HG03066 (cell line): ENCODE measurements at regions not wholly inside any gene's neighbourhood (a gene's known extent, or its start where the extent isn't known, plus 50 kb on each side); places are given as distances from the start of the nearest gene placed in this dataset.

Experiments used
- ATAC-seq: cut with Tn5 transposase; IDR thresholded peaks from one replicate; pipeline ENCODE4 v1.9.1; 2021; ENCODE audit warnings: low read depth; ENCODE audit not compliant: unreplicated experiment

GRCh38 chr6:56772737-56773184 lies 130.1 kb upstream of the DST start:
- no peak for ATAC-seq

GRCh38 chr6:56771929-56772607 lies 129.4 kb upstream of the DST start:
- ATAC-seq, result no peak

GRCh38 chr6:56771189-56771588 lies 128.5 kb upstream of the DST start:
- ATAC-seq, result no peak

DNA sequence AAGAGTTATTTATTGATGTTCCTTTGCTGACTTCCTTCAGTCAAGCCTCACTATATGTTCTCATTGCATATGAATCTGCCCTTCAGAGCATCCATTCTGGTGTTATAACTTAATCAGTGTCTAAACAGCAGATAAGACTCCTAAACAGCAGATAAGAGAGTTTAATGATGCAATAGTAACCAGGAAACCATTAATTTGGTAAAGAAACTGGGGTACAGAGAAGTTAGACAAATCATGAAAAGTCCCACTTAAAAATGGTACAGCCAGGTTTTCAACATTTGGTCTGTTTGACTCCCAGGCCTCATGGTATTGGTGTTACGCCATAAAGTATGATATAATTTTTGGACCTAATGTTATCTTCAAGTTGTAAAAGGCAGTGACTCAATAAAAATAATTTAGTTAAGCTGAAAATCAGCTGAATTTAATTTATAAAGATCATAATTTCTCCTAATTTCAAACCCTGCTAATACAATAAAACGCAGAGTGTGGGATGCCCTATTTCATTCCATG lies 127.4 kb upstream of the DST start:
- ATAC-seq, result no peak

DNA sequence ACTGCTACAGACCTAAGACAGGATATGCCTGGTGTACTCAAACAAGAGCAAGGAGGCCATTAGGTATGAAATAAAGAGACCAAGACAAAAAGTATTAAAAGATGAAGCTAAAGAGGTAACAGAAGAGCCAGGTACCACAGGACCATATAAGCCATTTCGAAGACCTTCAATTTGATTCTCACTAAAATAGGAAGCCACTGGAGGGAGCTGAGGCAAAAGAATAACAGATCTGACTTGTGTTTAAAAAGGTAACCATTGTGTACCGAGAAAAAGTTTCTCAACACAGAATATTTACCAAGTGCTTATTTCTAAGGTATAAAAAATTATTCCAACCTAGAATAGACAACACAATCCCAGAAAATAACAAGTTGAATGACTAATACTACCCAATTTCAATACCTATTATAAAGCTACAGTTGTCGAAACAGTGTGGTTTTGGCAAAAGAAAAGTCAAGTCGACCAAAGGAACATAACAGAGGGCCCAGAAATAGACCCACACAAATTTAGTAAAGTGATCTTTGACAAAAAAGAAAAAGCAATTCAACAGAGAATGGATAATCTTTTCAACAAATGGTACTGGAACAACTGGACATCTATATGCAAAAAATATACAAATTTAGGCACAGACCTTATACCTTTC lies 125.3 kb upstream of the DST start:
- ATAC-seq, result no peak

DNA sequence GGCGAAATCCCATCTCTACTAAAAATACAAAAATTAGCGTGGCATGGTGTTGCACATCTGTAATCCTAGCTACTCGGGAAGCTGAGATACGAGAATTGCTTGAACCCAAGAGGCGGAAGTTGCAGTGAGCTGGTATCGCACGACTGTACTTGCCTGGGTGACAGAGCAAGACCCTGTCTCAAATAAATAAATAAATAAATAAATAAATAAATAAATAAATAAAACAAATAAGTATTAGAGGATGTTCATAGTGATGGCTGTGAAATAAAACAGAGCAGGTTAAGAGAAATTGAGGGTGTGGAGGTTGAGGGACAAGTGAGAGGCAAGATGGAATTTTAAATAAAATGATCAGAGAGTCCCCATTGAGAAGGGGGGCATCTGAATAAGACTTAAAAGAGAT lies 124.7 kb upstream of the DST start:
- ATAC-seq, result no peak

- peak; percentile 76 for ATAC-seq
Measured at GRCh38 chr6:56766806-56767178, 124.1 kb upstream of the DST start.

GRCh38 chr6:56766139-56766805 lies 123.6 kb upstream of the DST start:
- ATAC-seq, result no peak

GRCh38 chr6:56765494-56765893 lies 122.8 kb upstream of the DST start:
- no peak for ATAC-seq

DNA sequence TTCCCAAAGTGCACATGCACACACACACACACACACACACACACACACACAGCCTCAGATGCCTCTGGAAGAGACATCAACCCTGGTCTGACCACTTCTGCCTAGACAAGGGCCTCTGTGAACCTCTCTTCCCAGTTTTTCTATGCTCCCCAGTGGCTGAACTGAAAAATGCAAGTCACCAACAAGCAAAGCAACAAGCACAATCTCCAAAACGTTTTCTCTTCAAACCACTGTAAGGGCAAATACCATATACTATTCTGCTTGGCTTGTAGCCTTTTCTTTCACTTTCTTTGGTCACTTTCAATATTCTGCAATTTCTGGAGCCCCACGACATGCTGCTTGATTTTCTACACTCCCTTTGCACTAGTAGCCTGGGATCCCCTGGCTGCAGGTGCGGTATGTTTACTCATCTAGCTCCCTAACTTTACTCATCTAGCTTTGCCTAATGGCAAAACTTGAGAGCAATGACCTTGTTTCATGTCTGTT lies 121.4 kb upstream of the DST start:
- peak; percentile 42 for ATAC-seq

- ATAC-seq, result no peak
Measured at GRCh38 chr6:56761651-56762050, 119.0 kb upstream of the DST start.

GRCh38 chr6:56760842-56761241 lies 118.2 kb upstream of the DST start:
- no peak for ATAC-seq

DNA sequence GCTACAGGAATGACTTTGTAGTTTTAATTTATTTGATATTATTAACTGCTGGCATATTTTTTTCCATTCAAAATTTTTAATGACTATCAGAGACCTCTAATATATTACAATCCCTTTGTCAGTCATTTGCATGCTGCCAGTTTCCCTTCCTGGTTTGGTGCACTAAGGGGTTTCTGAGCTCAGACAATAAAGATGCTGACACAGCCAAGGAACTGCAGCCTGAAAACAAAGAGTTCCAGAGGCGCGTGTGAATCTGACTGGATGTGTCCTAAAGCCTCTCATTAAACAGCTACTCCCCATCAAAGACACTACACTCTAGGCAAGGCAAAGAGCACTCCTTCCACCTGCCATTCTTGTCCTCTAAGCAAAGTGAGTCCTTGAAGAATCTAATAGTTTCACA lies 116.8 kb upstream of the DST start:
- ATAC-seq, result no peak

- no peak for ATAC-seq
Measured at GRCh38 chr6:56758553-56758952, 115.9 kb upstream of the DST start.

GRCh38 chr6:56758120-56758519 lies 115.4 kb upstream of the DST start:
- ATAC-seq, result no peak

GRCh38 chr6:56757588-56757984 lies 114.9 kb upstream of the DST start:
- ATAC-seq, result no peak

DNA sequence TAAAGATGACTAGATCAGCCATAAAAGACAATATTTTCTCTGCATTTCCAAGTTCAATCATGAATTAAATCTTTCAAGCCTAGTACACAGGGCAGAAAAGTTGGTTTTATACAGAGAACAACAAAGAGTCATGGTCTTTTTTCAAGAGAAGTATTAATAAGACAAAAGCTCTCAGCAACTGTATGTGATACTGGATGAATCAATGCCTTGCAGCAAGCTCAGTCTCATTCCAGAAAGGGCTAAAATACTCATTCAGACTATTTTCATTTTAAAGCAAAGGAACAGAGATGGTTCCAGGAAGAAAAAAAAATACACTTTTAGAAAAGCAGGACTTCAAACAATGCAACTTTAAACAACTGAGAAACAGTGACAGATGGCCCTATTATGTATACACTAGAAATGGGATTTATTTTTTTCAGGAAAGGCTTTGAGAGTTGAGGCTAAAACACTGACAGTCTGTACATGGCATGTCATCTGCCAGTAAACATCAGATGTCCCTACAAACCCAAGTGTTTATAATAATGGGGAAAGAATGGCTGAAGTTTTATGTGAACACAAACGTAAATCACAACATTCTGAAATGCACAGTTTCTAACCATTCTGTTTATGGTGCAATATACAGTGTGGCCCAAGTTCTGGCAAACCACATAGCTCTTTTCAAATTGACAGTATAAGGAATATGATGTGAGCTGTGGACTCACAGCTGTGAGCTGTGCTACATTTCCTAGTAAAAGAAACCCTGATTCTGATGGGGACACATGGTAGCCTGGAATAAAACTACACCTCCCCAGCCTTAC lies 114.3 kb upstream of the DST start:
- no peak for ATAC-seq

DNA sequence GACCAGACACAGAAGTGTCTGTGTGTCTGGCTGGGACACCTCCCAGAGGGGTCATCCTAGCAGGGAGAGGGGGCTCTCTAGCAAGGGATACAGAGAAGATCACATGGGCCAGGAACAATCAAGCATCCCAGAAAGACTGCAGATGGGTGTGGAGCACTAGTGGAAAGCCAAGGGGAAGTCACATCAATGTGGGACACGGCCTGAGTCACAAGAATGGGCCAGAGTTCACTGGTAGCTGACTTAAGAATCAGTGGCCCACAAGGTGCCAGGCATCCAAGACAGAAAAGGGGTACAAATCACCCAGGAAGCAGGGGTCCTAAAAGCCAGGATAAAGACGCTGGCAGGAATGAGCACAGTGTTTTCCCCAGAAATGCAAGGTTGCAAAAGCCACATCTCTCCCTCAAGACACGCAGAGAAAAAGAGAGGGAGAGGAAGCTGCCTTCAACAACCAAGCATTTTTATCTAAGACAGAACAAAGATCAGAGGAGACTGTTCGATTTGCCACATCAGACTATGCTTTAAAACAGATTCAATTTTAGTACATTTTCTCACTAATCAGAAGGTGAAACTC lies 113.6 kb upstream of the DST start:
- no peak for ATAC-seq

GRCh38 chr6:56755040-56755439 lies 112.4 kb upstream of the DST start:
- ATAC-seq, result no peak

- no peak for ATAC-seq
Measured at GRCh38 chr6:56753811-56754210, 111.1 kb upstream of the DST start.
